H1 (cell line): ENCODE measurements at regions not wholly inside any gene's neighbourhood (a gene's known extent, or its start where the extent isn't known, plus 50 kb on each side); places are given as distances from the start of the nearest gene placed in this dataset.

Source experiments
- CTCF ChIA-PET: fragments of 300-600 bp; sonication (Branson Sonifier 250); formaldehyde crosslinking; loops from one replicate; lab custom pipeline; 2021; ENCODE audit not compliant: partially characterized antibody; lab: Charles Lee
- POLR2A ChIA-PET: fragments of 300-600 bp; sonication (Branson Sonifier 250); formaldehyde crosslinking; loops from one replicate; lab custom pipeline; 2021; ENCODE audit warnings: inconsistent platforms; ENCODE audit not compliant: partially characterized antibody; lab: Charles Lee
- DNase-seq, 2 experiments: peaks; one replicate each; pipeline versions ENCODE4 v3.0.0 to v3.0.0-alpha.2; 2010 to 2022; ENCODE audit warnings: low spot score in 2 of 2, low read depth in 1 of 2, mixed read lengths in 1 of 2
- FAIRE-seq: peaks from 2 replicates; lab custom pipeline; 2011; peaks lifted over from hg19 to GRCh38; lab: Jason Lieb, UNC
- H2AFZ ChIP-seq: 2 replicates; pipeline ENCODE4 v1.8.1; 2012; ENCODE audit warnings: low read length, inconsistent platforms
- H2AK5ac ChIP-seq: 2 replicates; pipeline ENCODE4 v1.6.1; 2013; ENCODE audit warnings: low read depth, low read length
- H2BK120ac ChIP-seq: replicated peaks from 2 replicates; pipeline ENCODE3; 2013; ENCODE audit warnings: low read depth, low read length, inconsistent platforms
- H2BK12ac ChIP-seq: 2 replicates; pipeline ENCODE4 v1.6.1; 2013; ENCODE audit warnings: low read depth, low read length
- H2BK15ac ChIP-seq: 2 replicates; pipeline ENCODE4 v1.6.1; 2013; ENCODE audit warnings: low read length
- H2BK20ac ChIP-seq: 2 replicates; pipeline ENCODE4 v1.6.1; 2013; ENCODE audit warnings: low read length
- H2BK5ac ChIP-seq: 2 replicates; pipeline ENCODE4 v1.6.1; 2013; ENCODE audit warnings: low read depth, low read length
- H3K14ac ChIP-seq: 2 replicates; pipeline ENCODE4 v1.6.1; 2013; ENCODE audit warnings: inconsistent platforms; ENCODE audit not compliant: insufficient read length
- H3K18ac ChIP-seq: 2 replicates; pipeline ENCODE4 v1.6.1; 2013; ENCODE audit warnings: low read length; ENCODE audit errors: extremely low read depth
- H3K23ac ChIP-seq: 2 replicates; pipeline ENCODE4 v1.6.1; 2013; ENCODE audit warnings: inconsistent platforms; ENCODE audit not compliant: insufficient read length
- H3K23me2 ChIP-seq: 2 replicates; pipeline ENCODE4 v1.6.1; 2013; ENCODE audit warnings: low read depth, low read length
- H3K27ac ChIP-seq: 2 replicates; pipeline ENCODE4 v1.6.1; 2011; ENCODE audit warnings: low read depth, low read length, inconsistent platforms
- H3K27me3 ChIP-seq, 4 experiments: replicated peaks in 1 of 4; 1 replicate in 1 of 4; 2 replicates in 3 of 4; pipeline versions ENCODE4 v1.6.1 to v1.8.1; 2011 to 2013; ENCODE audit warnings: low read length in 3 of 4, mild to moderate bottlenecking in 3 of 4, inconsistent platforms in 2 of 4, mixed read lengths in 2 of 4, moderate library complexity in 1 of 4; ENCODE audit not compliant: control insufficient read depth in 3 of 4, insufficient read depth in 3 of 4; ENCODE audit errors: extremely low read depth in 1 of 4
- H3K36me3 ChIP-seq, 4 experiments: 2 replicates each; pipeline versions ENCODE4 v1.6.1 to v1.8.1; 2011 to 2013; ENCODE audit warnings: mild to moderate bottlenecking in 4 of 4, low read length in 3 of 4, moderate library complexity in 2 of 4, control low read depth in 1 of 4, inconsistent platforms in 1 of 4; ENCODE audit not compliant: insufficient read depth in 4 of 4, control insufficient read depth in 2 of 4
- H3K4ac ChIP-seq: replicated peaks from 2 replicates; pipeline ENCODE3; 2013; ENCODE audit warnings: low read length, low read depth, mixed read lengths, inconsistent platforms; ENCODE audit not compliant: insufficient read length
- H3K4me1 ChIP-seq, 4 experiments: replicated peaks in 1 of 4; 1 replicate in 1 of 4; 2 replicates in 3 of 4; pipeline versions ENCODE4 v1.6.1 to v1.8.1; 2011 to 2013; ENCODE audit warnings: low read length in 3 of 4, inconsistent platforms in 2 of 4, mixed read lengths in 1 of 4; ENCODE audit not compliant: insufficient read depth in 4 of 4, control insufficient read depth in 3 of 4
- H3K4me2 ChIP-seq, 2 experiments: 2 replicates each; pipeline versions ENCODE4 v1.6.1 to v1.8.1; 2011 to 2013; ENCODE audit warnings: low read depth in 2 of 2, low read length in 2 of 2, control low read depth in 1 of 2, inconsistent platforms in 1 of 2, mild to moderate bottlenecking in 1 of 2; ENCODE audit not compliant: insufficient read depth in 1 of 2
- H3K4me3 ChIP-seq, 4 experiments: fragments of 200-600, 300-600 bp in 1 of 4; sonication (generic), shearing (Covaris generic), sonication (Bioruptor Twin) in 1 of 4; 2 replicates each; pipeline versions ENCODE4 v1.5.1 to v1.8.1; 2011 to 2016; ENCODE audit warnings: low read length in 4 of 4, low read depth in 3 of 4, control low read depth in 2 of 4, inconsistent platforms in 2 of 4, mild to moderate bottlenecking in 2 of 4, mixed read lengths in 1 of 4, moderate library complexity in 1 of 4; ENCODE audit not compliant: insufficient read depth in 2 of 4; ENCODE audit errors: extremely low read depth in 1 of 4
- H3K56ac ChIP-seq: replicated peaks from 2 replicates; pipeline ENCODE3; 2013; ENCODE audit warnings: low read depth, mild to moderate bottlenecking, mixed read lengths, low read length, inconsistent platforms; ENCODE audit not compliant: insufficient read length
- H3K79me1 ChIP-seq: 2 replicates; pipeline ENCODE4 v1.6.1; 2013; ENCODE audit warnings: low read depth, low read length, control low read depth
- H3K79me2 ChIP-seq, 2 experiments: 2 replicates each; pipeline versions ENCODE4 v1.6.1 to v1.8.1; 2012 to 2013; ENCODE audit warnings: low read length in 2 of 2, mild to moderate bottlenecking in 2 of 2, inconsistent platforms in 1 of 2; ENCODE audit not compliant: insufficient read depth in 2 of 2, control insufficient read depth in 1 of 2
- H3K9ac ChIP-seq, 4 experiments: replicated peaks in 1 of 4; 1 replicate in 1 of 4; 2 replicates in 3 of 4; pipeline versions ENCODE4 v1.6.1 to v1.8.1; 2011 to 2013; ENCODE audit warnings: low read depth in 3 of 4, low read length in 3 of 4, control low read depth in 2 of 4, mild to moderate bottlenecking in 2 of 4, moderate library complexity in 2 of 4, inconsistent platforms in 1 of 4; ENCODE audit errors: extremely low read depth in 1 of 4
- H3K9me3 ChIP-seq, 2 experiments: 2 replicates each; pipeline versions ENCODE4 v1.6.1 to v1.8.1; 2012 to 2013; ENCODE audit warnings: mild to moderate bottlenecking in 2 of 2, moderate library complexity in 2 of 2, control low read depth in 1 of 2, inconsistent platforms in 1 of 2, low read depth in 1 of 2, low read length in 1 of 2, mixed read lengths in 1 of 2; ENCODE audit not compliant: insufficient read depth in 2 of 2
- H4K20me1 ChIP-seq, 2 experiments: replicated peaks in 1 of 2; 2 replicates each; pipeline versions ENCODE3 to v1.8.1; 2011 to 2013; ENCODE audit warnings: inconsistent platforms in 2 of 2, low read length in 2 of 2, mild to moderate bottlenecking in 1 of 2; ENCODE audit not compliant: insufficient read depth in 2 of 2, control insufficient read depth in 1 of 2
- H4K5ac ChIP-seq: 2 replicates; pipeline ENCODE4 v1.6.1; 2013; ENCODE audit warnings: low read length, low read depth, mixed read lengths, inconsistent platforms; ENCODE audit not compliant: insufficient read length
- H4K8ac ChIP-seq: 2 replicates; pipeline ENCODE4 v1.8.0; 2013; ENCODE audit warnings: mild to moderate bottlenecking, moderate library complexity, low read length, inconsistent platforms; ENCODE audit not compliant: insufficient read depth; ENCODE audit errors: extremely low read depth
- H4K91ac ChIP-seq: replicated peaks from 2 replicates; pipeline ENCODE3; 2013; ENCODE audit warnings: low read length, mixed read lengths, inconsistent platforms; ENCODE audit not compliant: insufficient read length
- BACH1 ChIP-seq: IDR thresholded peaks from 2 replicates; pipeline ENCODE4 v1.6.1; 2012; ENCODE audit warnings: low read length, improper control_type of control experiment
- CHD2 ChIP-seq: IDR thresholded peaks from 2 replicates; pipeline ENCODE4 v1.6.1; 2012; ENCODE audit warnings: low read length, improper control_type of control experiment
- RXRA ChIP-seq: IDR thresholded peaks from 2 replicates; pipeline ENCODE4 v1.6.1; 2011; ENCODE audit warnings: low read depth, mild to moderate bottlenecking, low read length, moderate library complexity; ENCODE audit not compliant: insufficient read depth
- SAP30 ChIP-seq: fragments of 300-600 bp; sonication (generic); IDR thresholded peaks from 2 replicates; pipeline ENCODE4 v1.7.1; 2012; ENCODE audit warnings: low read length, moderate library complexity, mild to moderate bottlenecking, inconsistent platforms; ENCODE audit not compliant: insufficient read depth, insufficient replicate concordance
- SIX5 ChIP-seq: IDR thresholded peaks from 2 replicates; pipeline ENCODE4 v1.6.1; 2011; ENCODE audit warnings: mild to moderate bottlenecking, low read depth, low read length
- WGBS, 2 experiments: shearing (Covaris generic) in 1 of 2; methylation state at CpG; one replicate each; pipeline versions ENCODE4 v1.1.6 to v1.1.7; 2013 to 2015; ENCODE audit warnings: low lambda C conversion rate in 2 of 2, mixed read lengths in 2 of 2, inconsistent platforms in 1 of 2, low coverage in 1 of 2, missing lambda C conversion rate in 1 of 2; ENCODE audit not compliant: insufficient replicate concordance in 2 of 2, insufficient coverage in 1 of 2, insufficient read length in 1 of 2; ENCODE audit errors: extremely low coverage in 1 of 2, missing lambda C conversion rate in 1 of 2; 5-methylcytosine and 5-hydroxymethylcytosine counted together

GRCh38 chr2:220626603-220627002, 945.5 kb downstream of the EPHA4 start:
- Histone ChIP-seq H3K27ac (no peak overlapping the region), H2AK5ac (no peak overlapping the region), H2BK120ac (no peak overlapping the region), H3K9me3 (no peaks in the 10 kb centered on the region), H3K79me2 (no peaks in the 10 kb centered on the region), H3K23ac (no peak overlapping the region), H2BK20ac (no peak overlapping the region), H3K79me1 (no peaks in the 10 kb centered on the region), H3K9ac (no peak overlapping the region), H4K91ac (no peak overlapping the region), H2BK5ac (no peak overlapping the region), H3K4me1 (no peaks in the 10 kb centered on the region), H3K27me3 (no peaks in the 10 kb centered on the region), H3K23me2 (no peaks in the 10 kb centered on the region), H3K56ac (no peak overlapping the region), H4K20me1 (no peaks in the 10 kb centered on the region), H3K18ac (no peak overlapping the region), H2AFZ (0 out of 2 replicates have a peak overlapping the region, but pooled peaks have one; percentile 52), H3K4me2 (no peak overlapping the region)
- WGBS, 2 experiments = 96% methylated on average over 3 of the region's 3 CpGs; no CpG with 5 or more reads in 1 of the 2 experiments
- no peak for FAIRE-seq
- no peak for DNase-seq
- CTCF ChIA-PET = no interaction called here
- POLR2A ChIA-PET = no interaction called here
- no peak for TF ChIP-seq BACH1
- TF ChIP-seq SIX5 = no peak
- TF ChIP-seq RXRA = no peak
- TF ChIP-seq SAP30 = no peak
- TF ChIP-seq CHD2 = no peak
- TF ChIP-seq, all 59 proteins: peak for 0
- H3K36me3 ChIP-seq = no peaks in the 10 kb centered on the region
- H3K14ac ChIP-seq = no peak overlapping the region
- no peak overlapping the region for H3K4ac ChIP-seq
- H3K4me3 ChIP-seq = no peak overlapping the region
- no peak overlapping the region for H2BK15ac ChIP-seq
- H2BK12ac ChIP-seq = no peak overlapping the region
- no peak overlapping the region for H4K8ac ChIP-seq
- no peak overlapping the region for H4K5ac ChIP-seq
